Suprapubic skin (tissue), 4 donors: ENCODE measurements at regions not wholly inside any gene's neighbourhood (a gene's known extent, or its start where the extent isn't known, plus 50 kb on each side); places are given as distances from the start of the nearest gene placed in this dataset.

ENCODE experiments used
- DNase-seq, 2 donors: peaks; one replicate each; pipeline ENCODE4 v3.0.0-alpha.2; 2019; ENCODE audit warnings: low spot score in 2 of 2
- H3K27ac ChIP-seq: fragments of 200-600 bp; sonication (generic); one replicate; pipeline ENCODE4 v1.5.1; 2019
- H3K27me3 ChIP-seq: fragments of 200-600 bp; sonication (generic); one replicate; pipeline ENCODE4 v1.5.1; 2019
- H3K36me3 ChIP-seq: fragments of 200-600 bp; sonication (generic); one replicate; pipeline ENCODE4 v1.5.1; 2019
- H3K4me1 ChIP-seq: fragments of 200-600 bp; sonication (generic); one replicate; pipeline ENCODE4 v1.5.1; 2019
- H3K4me3 ChIP-seq: fragments of 200-600 bp; sonication (generic); one replicate; pipeline ENCODE4 v1.5.1; 2019; ENCODE audit warnings: mild to moderate bottlenecking
- H3K9me3 ChIP-seq: fragments of 200-600 bp; sonication (generic); one replicate; pipeline ENCODE4 v1.5.1; 2019
- CTCF ChIP-seq, 2 donors: fragments of 200-600 bp in 1 of 2; fragments of 450-650 bp in 1 of 2; sonication (generic) in 1 of 2; IDR thresholded peaks; one replicate each; pipeline ENCODE4 v1.5.1; 2016 to 2019; ENCODE audit warnings: antibody characterized with exemption in 2 of 2, mild to moderate bottlenecking in 1 of 2, moderate library complexity in 1 of 2
- EP300 ChIP-seq: sonication (generic); formaldehyde crosslinking; IDR thresholded peaks from one replicate; pipeline ENCODE4 v1.6.1; 2017; ENCODE audit warnings: antibody characterized with exemption
- POLR2A ChIP-seq, 2 donors: fragments of 450-650 bp; IDR thresholded peaks; one replicate each; pipeline ENCODE4 v1.6.1; 2017; ENCODE audit warnings: antibody characterized with exemption in 2 of 2, mild to moderate bottlenecking in 2 of 2, moderate library complexity in 2 of 2
- POLR2AphosphoS5 ChIP-seq, 3 donors: sonication (generic); formaldehyde crosslinking; IDR thresholded peaks; one replicate each; pipeline ENCODE4 v1.6.1; 2017; ENCODE audit warnings: antibody characterized with exemption in 3 of 3
- WGBS: methylation state at CpG from one replicate; pipeline ENCODE4 v1.1.5; 2018; 5-methylcytosine and 5-hydroxymethylcytosine counted together

DNA sequence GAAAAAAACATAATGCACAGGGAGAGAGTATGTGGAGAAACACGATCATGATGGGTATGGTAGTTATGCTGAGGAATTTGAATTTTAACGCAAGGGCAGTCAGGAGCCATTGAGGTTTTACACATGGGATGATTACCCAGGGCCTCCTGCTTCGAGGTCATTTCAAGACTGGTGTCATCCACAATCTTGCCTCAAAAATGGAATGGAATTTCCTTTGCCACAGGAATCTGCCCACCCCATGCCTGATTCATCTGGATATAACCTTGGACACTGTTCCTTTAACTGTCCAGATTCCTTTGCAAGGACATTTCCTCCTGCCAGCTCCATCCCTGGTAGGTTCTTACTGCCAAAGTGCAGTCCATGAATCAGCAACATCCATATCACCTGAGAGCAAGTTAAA, 655.9 kb upstream of the TENM4 start:
- Histone ChIP-seq H3K4me3 (no peak overlapping the region), H3K4me1 (no peaks in the 10 kb centered on the region), H3K9me3 (no peaks in the 10 kb centered on the region), H3K36me3 (no peaks in the 10 kb centered on the region), H3K27me3 (no peaks in the 10 kb centered on the region), H3K27ac (no peak overlapping the region)
- no peak for DNase-seq
- TF ChIP-seq CTCF (IDR thresholded peaks at IDR 0.05) (no peak), POLR2A (IDR thresholded peaks at IDR 0.05) (no peak), EP300 (no peak), POLR2AphosphoS5 (IDR thresholded peaks at IDR 0.05) (no peak)
- WGBS, result 79% methylated on average over 3 of the region's 3 CpGs

DNA sequence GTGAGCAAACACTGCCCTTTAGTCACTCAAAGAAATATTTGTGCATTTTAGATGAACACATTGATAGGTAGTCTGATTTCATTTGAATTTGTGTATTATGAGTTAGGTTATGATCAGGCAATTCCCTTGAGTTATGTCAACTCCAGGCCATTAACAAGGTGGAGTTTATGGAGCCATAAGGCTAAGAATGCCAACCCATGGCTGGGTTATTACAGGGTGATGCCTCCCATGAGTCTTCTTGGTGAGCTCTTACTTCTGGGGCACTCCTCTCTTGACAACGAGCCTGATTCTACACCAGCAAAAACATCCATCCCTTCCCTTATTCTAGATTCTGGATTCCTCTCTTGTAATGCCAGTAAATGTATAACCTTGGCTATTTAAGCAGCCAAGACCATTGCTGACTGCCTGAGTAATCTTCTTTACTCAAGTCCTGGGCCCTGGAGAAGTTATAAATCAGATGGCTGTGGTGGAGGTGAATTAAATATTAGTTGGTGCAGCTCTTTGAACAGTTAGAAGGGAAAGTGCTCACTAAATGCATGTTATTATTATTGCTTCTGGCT, 645.7 kb upstream of the TENM4 start:
- Histone ChIP-seq H3K36me3 (no peaks in the 10 kb centered on the region), H3K9me3 (no peaks in the 10 kb centered on the region), H3K4me3 (no peak overlapping the region), H3K27me3 (no peaks in the 10 kb centered on the region), H3K4me1 (no peaks in the 10 kb centered on the region), H3K27ac (no peak overlapping the region)
- WGBS, result 79% methylated on average over 1 of the region's 1 CpG
- TF ChIP-seq POLR2AphosphoS5 (IDR thresholded peaks at IDR 0.05), result no peak
- no peak for TF ChIP-seq POLR2A (IDR thresholded peaks at IDR 0.05)
- TF ChIP-seq EP300, result no peak
- no peak for TF ChIP-seq CTCF (IDR thresholded peaks at IDR 0.05)
- DNase-seq, result no peak

DNA sequence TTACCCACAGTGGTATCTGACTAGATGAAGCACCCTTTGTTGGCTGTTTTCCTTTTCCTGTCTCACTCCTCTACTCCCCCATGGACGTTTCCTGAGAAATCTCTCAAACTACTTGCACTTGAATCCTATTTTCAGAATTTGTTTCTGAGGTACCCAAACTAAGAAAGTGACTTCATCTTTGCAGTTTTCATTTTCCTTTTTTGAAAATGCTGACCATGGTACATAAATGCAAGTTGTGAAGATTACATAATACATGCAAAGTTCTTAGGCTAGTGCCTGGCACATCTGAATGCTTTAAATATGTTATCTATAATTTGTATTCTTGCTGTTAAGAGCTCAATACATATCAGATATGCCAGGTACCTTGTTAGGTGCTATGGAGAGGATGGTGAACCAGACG, 644.7 kb upstream of the TENM4 start:
- H3K4me1 ChIP-seq, result no peaks in the 10 kb centered on the region
- 62% methylated on average over 2 of the region's 2 CpGs for WGBS
- DNase-seq, result no peak
- H3K27me3 ChIP-seq, result no peaks in the 10 kb centered on the region
- no peaks in the 10 kb centered on the region for H3K36me3 ChIP-seq
- TF ChIP-seq POLR2A (IDR thresholded peaks at IDR 0.05) (no peak), POLR2AphosphoS5 (IDR thresholded peaks at IDR 0.05) (no peak)
- no peak overlapping the region for H3K4me3 ChIP-seq
- no peak overlapping the region for H3K27ac ChIP-seq
- no peaks in the 10 kb centered on the region for H3K9me3 ChIP-seq

DNA sequence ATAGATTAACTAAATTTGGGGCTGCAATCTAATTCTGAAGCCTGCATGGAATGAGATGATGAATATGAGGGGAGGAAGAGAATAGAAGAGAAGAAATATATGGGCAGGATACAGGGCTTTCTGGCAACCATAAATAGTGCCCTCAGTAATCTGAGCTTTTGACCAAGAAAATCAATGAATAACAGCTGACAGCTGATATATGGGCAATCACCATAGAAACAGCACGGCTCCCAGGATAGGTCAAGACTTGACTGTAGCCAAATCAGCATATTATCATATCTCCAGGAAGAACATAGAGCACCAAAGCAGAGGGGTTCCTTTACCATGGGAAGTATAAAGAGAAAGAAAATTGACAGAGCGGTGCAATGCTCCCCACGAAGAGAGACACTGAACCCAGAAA, 643.8 kb upstream of the TENM4 start:
- Histone ChIP-seq H3K9me3 (no peaks in the 10 kb centered on the region), H3K4me3 (no peak overlapping the region), H3K27ac (no peak overlapping the region), H3K4me1 (no peaks in the 10 kb centered on the region), H3K36me3 (no peaks in the 10 kb centered on the region), H3K27me3 (no peaks in the 10 kb centered on the region)
- no peak for DNase-seq
- WGBS, result 66% methylated on average over 3 of the region's 3 CpGs
- TF ChIP-seq CTCF (IDR thresholded peaks at IDR 0.05) (no peak), POLR2AphosphoS5 (IDR thresholded peaks at IDR 0.05) (no peak), EP300 (no peak), POLR2A (IDR thresholded peaks at IDR 0.05) (no peak)

DNA sequence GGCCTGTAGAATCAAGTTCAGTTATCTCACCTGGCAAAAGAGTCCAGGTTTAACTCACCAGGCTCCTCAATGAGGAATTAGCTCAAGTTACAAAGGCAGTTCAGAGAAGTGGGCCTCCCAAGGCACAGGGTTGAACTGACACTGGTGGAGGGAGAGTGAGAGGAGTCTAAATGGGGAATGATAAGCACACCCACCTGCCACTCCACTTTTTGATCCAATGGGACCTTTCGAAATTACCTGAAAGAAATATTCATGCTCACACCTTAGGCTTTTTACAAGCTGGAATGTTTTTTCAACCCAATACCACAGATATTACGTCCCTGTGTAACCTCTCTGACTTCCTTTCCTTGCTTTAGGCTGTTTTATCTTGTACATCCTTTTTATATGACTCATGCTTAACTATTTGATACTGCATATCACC, 642.7 kb upstream of the TENM4 start:
- H3K27ac ChIP-seq, result no peak overlapping the region
- no peaks in the 10 kb centered on the region for H3K9me3 ChIP-seq
- H3K36me3 ChIP-seq, result no peaks in the 10 kb centered on the region
- WGBS, result 54% methylated on average over 2 of the region's 2 CpGs
- no peak for DNase-seq
- H3K27me3 ChIP-seq, result no peaks in the 10 kb centered on the region
- no peak overlapping the region for H3K4me3 ChIP-seq
- no peaks in the 10 kb centered on the region for H3K4me1 ChIP-seq
- TF ChIP-seq EP300 (no peak), POLR2A (IDR thresholded peaks at IDR 0.05) (no peak), POLR2AphosphoS5 (IDR thresholded peaks at IDR 0.05) (no peak), CTCF (IDR thresholded peaks at IDR 0.05) (no peak)

DNA sequence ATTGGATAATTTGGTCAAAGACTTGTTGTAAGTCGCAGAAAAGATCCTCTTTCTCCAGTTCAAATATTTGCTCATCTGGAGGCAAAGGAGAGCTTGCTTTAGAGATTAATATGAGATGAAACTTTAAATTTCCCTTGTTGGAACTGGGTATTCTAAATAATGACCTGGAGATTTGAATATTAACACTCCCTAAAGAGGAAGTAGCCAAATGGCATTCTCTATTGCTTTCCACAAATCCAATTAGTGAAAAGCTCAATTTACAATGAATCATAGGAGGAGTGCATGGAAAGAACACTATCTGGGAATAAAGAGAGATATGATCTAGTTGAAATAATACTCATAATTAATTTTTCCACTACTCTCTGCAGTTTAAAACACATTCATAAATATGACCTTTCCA, 641.6 kb upstream of the TENM4 start:
- Histone ChIP-seq H3K27me3 (no peaks in the 10 kb centered on the region), H3K4me1 (no peaks in the 10 kb centered on the region), H3K36me3 (no peaks in the 10 kb centered on the region), H3K27ac (no peak overlapping the region), H3K9me3 (no peaks in the 10 kb centered on the region), H3K4me3 (no peak overlapping the region)
- no peak for DNase-seq
- 91% methylated on average over 1 of the region's 1 CpG for WGBS
- TF ChIP-seq EP300 (no peak), CTCF (IDR thresholded peaks at IDR 0.05) (no peak), POLR2AphosphoS5 (IDR thresholded peaks at IDR 0.05) (no peak), POLR2A (IDR thresholded peaks at IDR 0.05) (no peak)
